ENCODE measurements at regions not wholly inside any gene's neighbourhood (a gene's known extent, or its start where the extent isn't known, plus 50 kb on each side); places are given as distances from the start of the nearest gene placed in this dataset.

- H3K23me2 ChIP-seq (ENCODE audit: insufficient read length, low read depth, low read length, poor library complexity, severe bottlenecking): no peaks in the 10 kb centered on the region
- H2BK15ac ChIP-seq (ENCODE audit: low read depth, low read length): no peak overlapping the region
- Mint-ChIP-seq H3K27me3 (ENCODE audit: low read depth) (peaks cover 1% of the 10 kb centered on the region; the same call in 1 of the 2 replicates), H3K4me1 (peaks cover 11 to 16% of the 10 kb centered on the region in 2 experiments), H3K36me3 (ENCODE audit: insufficient read depth in 1 of 3, low read depth in 3 of 3) (peaks cover 0 to 11% (median 2%) of the 10 kb centered on the region in 3 experiments; a peak in 3 of 7 replicates), H3K9me3 (peaks cover 10 to 14% of the 10 kb centered on the region in 2 experiments), H3K4me3 (no peak overlapping the region), H3K27ac (no peak overlapping the region)
- H2AFZ ChIP-seq (ENCODE audit: low read length): no peak overlapping the region
- H3K27me3 ChIP-seq (ENCODE audit: insufficient read depth, low read length): no peaks in the 10 kb centered on the region
- H4K91ac ChIP-seq (ENCODE audit: insufficient read length, low read depth, low read length): no peak overlapping the region
- TF ChIP-seq CTCF (conservative IDR thresholded peaks at IDR 0.05): no peak
- no peaks in the 10 kb centered on the region for H3K79me2 ChIP-seq (ENCODE audit: insufficient read depth, low read length)
- no peaks in the 10 kb centered on the region for H3K4me1 ChIP-seq (ENCODE audit: insufficient read depth, low read length)
- H3K9me3 ChIP-seq (ENCODE audit: control insufficient read depth, low read depth, low read length): no peaks in the 10 kb centered on the region
- no peak overlapping the region for H3K56ac ChIP-seq (ENCODE audit: insufficient read length, low read depth, low read length)
- no peaks in the 10 kb centered on the region for H3K79me1 ChIP-seq (ENCODE audit: insufficient read depth, low read depth, low read length, poor library complexity, severe bottlenecking)
- H2AK5ac ChIP-seq (ENCODE audit: insufficient read length, low read length): no peak overlapping the region
- no peak overlapping the region for H2BK12ac ChIP-seq (ENCODE audit: insufficient read length, low read depth, low read length)
- H2BK5ac ChIP-seq (ENCODE audit: insufficient read length, low read length): no peak overlapping the region
- no peak for DNase-seq
- H3K4me2 ChIP-seq (ENCODE audit: insufficient read depth, insufficient read length, low read length): no peak overlapping the region
- no peak overlapping the region for H4K8ac ChIP-seq (replicated peaks; ENCODE audit: insufficient read length, low read depth, low read length)
- WGBS (ENCODE audit: extremely low coverage, insufficient read length, low lambda C conversion rate): no CpG with 5 or more reads among the region's 3 CpGs
- H3K4ac ChIP-seq (ENCODE audit: low read depth, low read length): no peak overlapping the region
- H3K27ac ChIP-seq (ENCODE audit: insufficient read length, low read depth, low read length): no peak overlapping the region
- H3T11ph ChIP-seq (ENCODE audit: low read length): no peak overlapping the region
- no peak overlapping the region for H4K5ac ChIP-seq (ENCODE audit: insufficient read length, low read depth, low read length)
- no peak overlapping the region for H3K9ac ChIP-seq (ENCODE audit: extremely low read depth, insufficient read length, low read length)
- H2BK20ac ChIP-seq (ENCODE audit: low read depth, low read length, poor library complexity, severe bottlenecking): no peak overlapping the region
- H4K20me1 ChIP-seq (ENCODE audit: control insufficient read depth, insufficient read depth, insufficient read length): no peaks in the 10 kb centered on the region
- no peak overlapping the region for H3K14ac ChIP-seq (ENCODE audit: insufficient read depth, low read length)
- H3K23ac ChIP-seq (ENCODE audit: insufficient read length, low read depth, low read length): no peak overlapping the region
- no peak overlapping the region for H3K18ac ChIP-seq (ENCODE audit: insufficient read length, low read depth, low read length)
- no peak overlapping the region for H2BK120ac ChIP-seq (ENCODE audit: low read depth, low read length, poor library complexity, severe bottlenecking)
Observed at GRCh38 chr12:42774238-42774637, 184.7 kb upstream of the PRICKLE1 start.
